Upper lobe of left lung (tissue), 4 donors: ENCODE measurements at regions not wholly inside any gene's neighbourhood (a gene's known extent, or its start where the extent isn't known, plus 50 kb on each side); places are given as distances from the start of the nearest gene placed in this dataset.

Experiments
- POLR2AphosphoS5 ChIP-seq, 2 donors: sonication (generic); formaldehyde crosslinking; IDR thresholded peaks; one replicate each; pipeline ENCODE4 v1.5.1; 2017; ENCODE audit warnings: antibody characterized with exemption in 2 of 2
- TF ChIP-seq, protein P1 (sequence below), 6 experiments: fragments of 450-650 bp in 4 of 6; fragments of 200-600 bp in 2 of 6; sonication (generic) in 2 of 6; IDR thresholded peaks; one replicate each; pipeline ENCODE4 v1.5.1; 2016 to 2019; ENCODE audit warnings: antibody characterized with exemption in 6 of 6

DNA sequence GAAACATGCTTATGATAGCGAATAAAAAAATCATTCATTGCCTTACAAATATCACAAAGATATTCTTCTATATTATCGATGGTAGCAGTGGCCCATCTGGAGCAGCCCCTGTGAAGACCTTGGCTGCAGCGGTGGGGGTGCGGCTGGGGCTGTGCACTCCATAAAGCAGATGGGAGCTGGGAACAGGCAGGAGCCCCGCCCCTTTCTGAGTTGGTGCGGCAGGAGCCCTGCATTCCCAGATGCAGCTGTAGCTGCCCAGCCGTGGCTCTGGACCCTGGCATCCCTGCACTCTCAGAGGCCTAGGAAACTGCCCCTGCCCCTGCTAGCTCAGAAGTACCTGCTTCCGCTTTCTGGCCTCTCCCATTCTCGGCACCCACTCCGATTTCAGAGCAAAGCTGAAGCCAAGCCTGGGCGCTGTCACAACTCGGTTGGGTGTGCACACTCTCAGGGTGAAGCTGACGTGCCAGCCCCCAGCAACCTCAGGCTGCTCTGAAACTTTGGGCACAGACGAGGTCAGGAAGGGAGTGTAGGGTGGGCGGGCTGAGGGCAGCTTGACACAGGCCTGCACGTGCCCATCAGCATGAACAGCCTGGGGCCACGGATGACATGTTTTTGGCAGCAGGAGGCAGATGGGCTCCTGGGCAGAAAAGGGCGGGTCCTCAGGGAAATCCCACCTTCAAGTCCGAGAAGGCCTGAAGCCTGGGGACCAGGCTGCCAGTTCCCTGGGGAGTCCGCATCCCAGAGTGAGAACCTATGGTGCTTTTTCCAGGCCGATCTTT is 1440.8 kb upstream of the ACO1 start:
- TF ChIP-seq, protein P1, sequence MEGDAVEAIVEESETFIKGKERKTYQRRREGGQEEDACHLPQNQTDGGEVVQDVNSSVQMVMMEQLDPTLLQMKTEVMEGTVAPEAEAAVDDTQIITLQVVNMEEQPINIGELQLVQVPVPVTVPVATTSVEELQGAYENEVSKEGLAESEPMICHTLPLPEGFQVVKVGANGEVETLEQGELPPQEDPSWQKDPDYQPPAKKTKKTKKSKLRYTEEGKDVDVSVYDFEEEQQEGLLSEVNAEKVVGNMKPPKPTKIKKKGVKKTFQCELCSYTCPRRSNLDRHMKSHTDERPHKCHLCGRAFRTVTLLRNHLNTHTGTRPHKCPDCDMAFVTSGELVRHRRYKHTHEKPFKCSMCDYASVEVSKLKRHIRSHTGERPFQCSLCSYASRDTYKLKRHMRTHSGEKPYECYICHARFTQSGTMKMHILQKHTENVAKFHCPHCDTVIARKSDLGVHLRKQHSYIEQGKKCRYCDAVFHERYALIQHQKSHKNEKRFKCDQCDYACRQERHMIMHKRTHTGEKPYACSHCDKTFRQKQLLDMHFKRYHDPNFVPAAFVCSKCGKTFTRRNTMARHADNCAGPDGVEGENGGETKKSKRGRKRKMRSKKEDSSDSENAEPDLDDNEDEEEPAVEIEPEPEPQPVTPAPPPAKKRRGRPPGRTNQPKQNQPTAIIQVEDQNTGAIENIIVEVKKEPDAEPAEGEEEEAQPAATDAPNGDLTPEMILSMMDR (IDR thresholded peaks at IDR 0.05) = no peak
- no peak for TF ChIP-seq POLR2AphosphoS5 (IDR thresholded peaks at IDR 0.05)
